DOHH2 (cell line): ENCODE measurements at regions not wholly inside any gene's neighbourhood (a gene's known extent, or its start where the extent isn't known, plus 50 kb on each side); places are given as distances from the start of the nearest gene placed in this dataset.

Source experiments
- CTCF ChIP-seq: fragments of 200-600 bp; sonication (generic); IDR thresholded peaks from one replicate; pipeline ENCODE4 v1.5.1; 2014; ENCODE audit warnings: antibody characterized with exemption, mild to moderate bottlenecking, low read depth, low read length; ENCODE audit not compliant: poor library complexity, severe bottlenecking
- EZH2phosphoT487 ChIP-seq: fragments of 200-600 bp; sonication (generic); IDR thresholded peaks from 2 replicates; pipeline ENCODE4 v1.6.1; 2017; ENCODE audit warnings: borderline replicate concordance, mild to moderate bottlenecking, antibody characterized with exemption, low read length, moderate library complexity, mixed read lengths

DNA sequence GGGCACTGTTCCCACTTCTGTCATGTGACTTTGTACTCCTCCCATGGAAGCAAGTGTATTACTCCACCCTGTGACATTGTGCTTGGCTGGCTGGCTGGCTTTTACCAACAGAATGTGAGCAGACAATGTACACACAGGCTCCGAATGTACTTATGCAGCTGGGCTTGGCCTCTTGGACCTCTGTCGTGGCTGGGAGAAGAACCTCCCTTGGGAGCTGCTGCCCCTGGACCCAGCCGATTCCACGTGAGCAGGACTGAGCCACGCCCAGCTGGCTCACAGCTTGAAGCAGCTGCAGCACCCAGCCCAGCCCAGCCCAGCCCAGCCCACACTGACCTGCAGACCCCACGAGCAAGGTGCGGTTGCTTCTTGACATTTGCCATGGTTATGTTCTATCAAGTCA is 177.5 kb downstream of the RBFOX3 start:
- TF ChIP-seq CTCF (no peak), EZH2phosphoT487 (no peak)
